Keratinocyte (primary cell): ENCODE measurements at regions not wholly inside any gene's neighbourhood (a gene's known extent, or its start where the extent isn't known, plus 50 kb on each side); places are given as distances from the start of the nearest gene placed in this dataset.

ENCODE experiments used
- DNase-seq: peaks from one replicate; pipeline ENCODE4 v3.0.0-alpha.2; 2011; ENCODE audit warnings: low read depth, missing footprints, low spot score
- FAIRE-seq: peaks from 2 replicates; lab custom pipeline; 2011; peaks lifted over from hg19 to GRCh38; lab: Jason Lieb, UNC
- H2AFZ ChIP-seq: 2 replicates; pipeline ENCODE4 v1.6.0; 2012; ENCODE audit warnings: low read length, control low read depth, inconsistent platforms; ENCODE audit not compliant: control insufficient read depth
- H3K27ac ChIP-seq: 2 replicates; pipeline ENCODE4 v1.5.1; 2011; ENCODE audit warnings: low read length; ENCODE audit not compliant: control insufficient read depth, insufficient read depth
- H3K27me3 ChIP-seq: 3 replicates; pipeline ENCODE4 v1.6.0; 2011; ENCODE audit warnings: low read length; ENCODE audit not compliant: control insufficient read depth, insufficient read depth; ENCODE audit errors: extremely low read depth
- H3K36me3 ChIP-seq, 2 experiments: 2 replicates in 1 of 2; 3 replicates in 1 of 2; pipeline ENCODE4 v1.5.1; 2011; ENCODE audit warnings: low read length in 2 of 2, mild to moderate bottlenecking in 1 of 2; ENCODE audit not compliant: control insufficient read depth in 2 of 2, insufficient read depth in 2 of 2; ENCODE audit errors: extremely low read depth in 1 of 2
- H3K4me1 ChIP-seq: 3 replicates; pipeline ENCODE4 v1.5.1; 2011; ENCODE audit warnings: low read length; ENCODE audit not compliant: control insufficient read depth, insufficient read depth; ENCODE audit errors: extremely low read depth
- H3K4me2 ChIP-seq: 3 replicates; pipeline ENCODE4 v1.6.0; 2011; ENCODE audit warnings: low read depth, low read length; ENCODE audit not compliant: control insufficient read depth, insufficient read depth; ENCODE audit errors: extremely low read depth
- H3K4me3 ChIP-seq, 3 experiments: fragments of 200-600 bp in 1 of 3; sonication (generic) in 1 of 3; 2 replicates in 2 of 3; 3 replicates in 1 of 3; pipeline ENCODE4 v1.5.1; 2011 to 2016; ENCODE audit warnings: low read length in 3 of 3, mild to moderate bottlenecking in 3 of 3, control low read depth in 2 of 3, inconsistent platforms in 1 of 3, low read depth in 1 of 3, mixed read lengths in 1 of 3, mixed run types in 1 of 3, moderate library complexity in 1 of 3; ENCODE audit not compliant: control insufficient read depth in 2 of 3, insufficient read depth in 2 of 3; ENCODE audit errors: extremely low read depth in 1 of 3
- H3K79me2 ChIP-seq: 2 replicates; pipeline ENCODE4 v1.6.0; 2012; ENCODE audit warnings: low read length; ENCODE audit not compliant: control insufficient read depth, insufficient read depth
- H3K9ac ChIP-seq: 3 replicates; pipeline ENCODE4 v1.6.0; 2011; ENCODE audit warnings: low read length; ENCODE audit not compliant: control insufficient read depth, insufficient read depth; ENCODE audit errors: extremely low read depth
- H3K9me1 ChIP-seq: 3 replicates; pipeline ENCODE4 v1.6.0; 2011; ENCODE audit warnings: low read length; ENCODE audit not compliant: control insufficient read depth, insufficient read depth; ENCODE audit errors: extremely low read depth
- H3K9me3 ChIP-seq: 2 replicates; pipeline ENCODE4 v1.5.1; 2012; ENCODE audit warnings: low read depth, low read length; ENCODE audit not compliant: control insufficient read depth
- H4K20me1 ChIP-seq: 3 replicates; pipeline ENCODE4 v1.6.0; 2011; ENCODE audit warnings: low read length; ENCODE audit not compliant: control insufficient read depth, insufficient read depth; ENCODE audit errors: extremely low read depth
- CTCF ChIP-seq, 3 experiments: IDR thresholded peaks in 1 of 3; conservative IDR thresholded peaks in 1 of 3; optimal IDR thresholded peaks in 1 of 3; 2 replicates in 2 of 3; 3 replicates in 1 of 3; pipeline versions ENCODE3 to v1.5.1; 2011; ENCODE audit warnings: low read length in 3 of 3, mild to moderate bottlenecking in 3 of 3, moderate library complexity in 2 of 3, control low read depth in 1 of 3, inconsistent platforms in 1 of 3; ENCODE audit not compliant: insufficient read depth in 2 of 3; ENCODE audit errors: extremely low read depth in 1 of 3
- EZH2 ChIP-seq: IDR thresholded peaks from one replicate; pipeline ENCODE4 v1.6.1; 2012; ENCODE audit warnings: inconsistent platforms, mild to moderate bottlenecking, low read length, moderate library complexity
- dilution Hi-C: fragments of 300-500 bp; cut with MboI; formaldehyde crosslinking; loops from one replicate; pipeline ENCODE4 v1.7.0; 2020; ENCODE audit warnings: low sequenced_read_pairs; ENCODE audit not compliant: extremely low pct_ligation_motif_present

- H3K9me3 ChIP-seq: no peaks in the 10 kb centered on the region
- DNase-seq (no peak), FAIRE-seq (no peak)
- H3K27me3 ChIP-seq: no peaks in the 10 kb centered on the region
- H3K36me3 ChIP-seq: no peaks in the 10 kb centered on the region
- H3K4me1 ChIP-seq: no peaks in the 10 kb centered on the region
- dilution Hi-C loops: no loop called here
- TF ChIP-seq EZH2 (no peak), CTCF (optimal IDR thresholded peaks at IDR 0.05 in 1 of 3, IDR thresholded peaks at IDR 0.05 in 1 of 3, conservative IDR thresholded peaks at IDR 0.05 in 1 of 3; ENCODE audit: extremely low read depth in 1 of 3, insufficient read depth in 2 of 3, low read length in 3 of 3) (no peak)
- no peaks in the 10 kb centered on the region for H3K9me1 ChIP-seq
- H3K4me3 ChIP-seq: no peak overlapping the region
- no peak overlapping the region for H3K4me2 ChIP-seq
- H3K9ac ChIP-seq: no peak overlapping the region
- H4K20me1 ChIP-seq: no peaks in the 10 kb centered on the region
- no peaks in the 10 kb centered on the region for H3K79me2 ChIP-seq
- H3K27ac ChIP-seq: no peak overlapping the region
- no peak overlapping the region for H2AFZ ChIP-seq
Measured at GRCh38 chr1:90190523-90190922, 195.6 kb downstream of the ZNF326 start.

DNA sequence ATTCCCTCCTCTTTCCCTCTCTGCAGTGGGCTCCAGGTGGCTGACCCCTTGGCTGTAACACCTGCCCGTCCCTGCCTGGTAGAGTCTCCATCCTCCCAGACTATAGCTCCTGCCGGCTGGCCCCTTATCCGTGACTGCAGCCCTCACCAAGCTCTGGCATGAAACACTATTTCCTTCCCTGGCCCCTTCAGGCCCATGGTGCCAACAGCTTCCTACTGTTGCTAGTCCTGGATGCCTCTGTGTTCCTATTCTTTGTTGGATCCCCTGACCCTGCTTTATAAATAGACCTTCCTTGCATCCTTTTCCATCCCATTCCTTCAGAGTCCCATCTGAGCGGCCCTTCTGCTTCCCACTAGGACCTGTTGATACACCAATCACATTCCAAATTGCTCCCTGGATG is 195.0 kb downstream of the ZNF326 start:
- H3K9me1 ChIP-seq: no peaks in the 10 kb centered on the region
- dilution Hi-C loops: no loop called here
- no peak overlapping the region for H3K9ac ChIP-seq
- no peak overlapping the region for H3K27ac ChIP-seq
- no peak overlapping the region for H3K4me3 ChIP-seq
- H4K20me1 ChIP-seq: no peaks in the 10 kb centered on the region
- no peak for TF ChIP-seq EZH2
- TF ChIP-seq CTCF (optimal IDR thresholded peaks at IDR 0.05 in 1 of 3, IDR thresholded peaks at IDR 0.05 in 1 of 3, conservative IDR thresholded peaks at IDR 0.05 in 1 of 3; ENCODE audit: extremely low read depth in 1 of 3, insufficient read depth in 2 of 3, low read length in 3 of 3): no peak
- DNase-seq (no peak), FAIRE-seq (no peak)
- H3K4me1 ChIP-seq: no peaks in the 10 kb centered on the region
- no peaks in the 10 kb centered on the region for H3K9me3 ChIP-seq
- no peaks in the 10 kb centered on the region for H3K27me3 ChIP-seq
- H3K4me2 ChIP-seq: no peak overlapping the region
- no peak overlapping the region for H2AFZ ChIP-seq
- no peaks in the 10 kb centered on the region for H3K79me2 ChIP-seq
- no peaks in the 10 kb centered on the region for H3K36me3 ChIP-seq
